ENCODE measurements at regions not wholly inside any gene's neighbourhood (a gene's known extent, or its start where the extent isn't known, plus 50 kb on each side); places are given as distances from the start of the nearest gene placed in this dataset.

- TF ChIP-seq TFAP4 (CRISPR knock-in tag; IDR thresholded peaks at IDR 0.05; ENCODE audit: borderline replicate concordance) = no peak
- TF ChIP-seq MXI1 (IDR thresholded peaks at IDR 0.05; ENCODE audit: low read depth, low read length) = no peak
- no peak for TF ChIP-seq CBX8 (IDR thresholded peaks at IDR 0.05; ENCODE audit: borderline replicate concordance, extremely low read depth, low read depth, low read length, poor library complexity, severe bottlenecking)
Measured at GRCh38 chr13:40319699-40320579, 346.5 kb downstream of the FOXO1 start (continued).

GRCh38 chr13:40328091-40328490 is 338.4 kb downstream of the FOXO1 start:
- 0 out of 2 replicates have a peak, but pooled peaks have one; percentile 19 for TF ChIP-seq MAFG (tag; conservative IDR thresholded peaks at IDR 0.05)
- no peak for TF ChIP-seq ATF6 (CRISPR knock-in tag; IDR thresholded peaks at IDR 0.05)
- peak; percentile 7; the same call in 1 of the 2 replicates for TF ChIP-seq ZNF316 (IDR thresholded peaks at IDR 0.05)
- in situ Hi-C loops (cut with MboI) = no loop called here

More at GRCh38 chr13:40328091-40328490, 338.4 kb downstream of the FOXO1 start:
- no peak for ATAC-seq
- DNase-seq (ENCODE audit: extremely low read depth in 1 of 4, low spot score in 3 of 4) = no peak
- H3K27ac ChIP-seq (ENCODE audit: extremely low read depth, low read depth, low read length) = no peak overlapping the region
- no peaks in the 10 kb centered on the region for H3K9me1 ChIP-seq (ENCODE audit: control insufficient read depth, insufficient read depth, low read length)
- intact Hi-C loops (cut with micrococcal nuclease) = no loop called here
- H3K79me2 ChIP-seq (ENCODE audit: control insufficient read depth, insufficient read depth, low read length) = no peaks in the 10 kb centered on the region
- no peaks in the 10 kb centered on the region for H3K36me3 ChIP-seq (ENCODE audit: control insufficient read depth, insufficient read depth, low read length)
- no peaks in the 10 kb centered on the region for H3K9me3 ChIP-seq (replicated peaks; ENCODE audit: control insufficient read depth, insufficient read depth, low read depth, low read length)
- CTCF ChIA-PET (ENCODE audit: low intra/inter-chr PET ratio) = no interaction called here
- no peak overlapping the region for H3K4me2 ChIP-seq (ENCODE audit: insufficient read depth, low read length)
- H4K20me1 ChIP-seq (replicated peaks; ENCODE audit: control insufficient read depth, insufficient read depth, low read length) = no peaks in the 10 kb centered on the region
- no peak for FAIRE-seq
- H3K9ac ChIP-seq (ENCODE audit: insufficient read depth in 1 of 2, low read depth in 2 of 2, low read length in 2 of 2) = no peak overlapping the region
- no peaks in the 10 kb centered on the region for H3K27me3 ChIP-seq (ENCODE audit: control insufficient read depth in 2 of 2, insufficient read depth in 2 of 2, low read length in 2 of 2)
- BruUV-seq (replicated peaks) = no TSS peak
- no peak overlapping the region for H3K4me3 ChIP-seq
- H3K4me1 ChIP-seq (replicated peaks in 1 of 2; ENCODE audit: control insufficient read depth in 2 of 2, insufficient read depth in 2 of 2, low read length in 2 of 2) = no peaks in the 10 kb centered on the region
- no peak overlapping the region for H2AFZ ChIP-seq (ENCODE audit: low read depth, low read length)
- POLR2A ChIA-PET = no interaction called here
